ENCODE measurements at regions not wholly inside any gene's neighbourhood (a gene's known extent, or its start where the extent isn't known, plus 50 kb on each side); places are given as distances from the start of the nearest gene placed in this dataset.

GRCh38 chr6:65943548-65943947, 236.5 kb upstream of the EYS start:
- Histone ChIP-seq H2AFZ (ENCODE audit: low read depth) (peak overlapping the region; percentile 18; the same call in 1 of the 2 replicates), H3K9ac (no peak overlapping the region), H4K20me1 (ENCODE audit: insufficient read depth) (no peaks in the 10 kb centered on the region), H3K4me2 (no peak overlapping the region), H3K27me3 (ENCODE audit: insufficient read depth, low read depth) (no peaks in the 10 kb centered on the region), H3K36me3 (ENCODE audit: insufficient read depth) (no peaks in the 10 kb centered on the region), H3K79me2 (ENCODE audit: insufficient read depth, low read depth) (no peaks in the 10 kb centered on the region), H3K4me1 (ENCODE audit: low read depth, poor library complexity, severe bottlenecking) (no peaks in the 10 kb centered on the region), H3K27ac (no peak overlapping the region; the same call in 1 of the 2 replicates), H3K4me3 (IDR thresholded peaks at IDR 0.05; ENCODE audit: insufficient read depth, low read depth, low read length) (no peak overlapping the region)
- no peak for TF ChIP-seq CTCF (conservative IDR thresholded peaks at IDR 0.05; ENCODE audit: low read depth, low read length)

GRCh38 chr6:65943051-65943450, 236.0 kb upstream of the EYS start:
- no peaks in the 10 kb centered on the region for H3K36me3 ChIP-seq (ENCODE audit: insufficient read depth)
- H3K4me2 ChIP-seq = no peak overlapping the region
- no peaks in the 10 kb centered on the region for H3K79me2 ChIP-seq (ENCODE audit: insufficient read depth, low read depth)
- TF ChIP-seq CTCF (conservative IDR thresholded peaks at IDR 0.05; ENCODE audit: low read depth, low read length) = no peak
- peak overlapping the region; percentile 18; the same call in 1 of the 2 replicates for H2AFZ ChIP-seq (ENCODE audit: low read depth)
- no peaks in the 10 kb centered on the region for H3K4me1 ChIP-seq (ENCODE audit: low read depth, poor library complexity, severe bottlenecking)
- no peak overlapping the region for H3K4me3 ChIP-seq (IDR thresholded peaks at IDR 0.05; ENCODE audit: insufficient read depth, low read depth, low read length)
- no peaks in the 10 kb centered on the region for H3K27me3 ChIP-seq (ENCODE audit: insufficient read depth, low read depth)
- no peaks in the 10 kb centered on the region for H4K20me1 ChIP-seq (ENCODE audit: insufficient read depth)
- H3K27ac ChIP-seq = no peak overlapping the region; the same call in 1 of the 2 replicates
- no peak overlapping the region for H3K9ac ChIP-seq

GRCh38 chr6:65938000-65938399, 231.0 kb upstream of the EYS start:
- Histone ChIP-seq H4K20me1 (ENCODE audit: insufficient read depth) (no peaks in the 10 kb centered on the region), H3K4me2 (no peak overlapping the region), H3K4me1 (ENCODE audit: low read depth, poor library complexity, severe bottlenecking) (peaks cover 8% of the 10 kb centered on the region), H3K27ac (no peak overlapping the region), H3K4me3 (IDR thresholded peaks at IDR 0.05; ENCODE audit: insufficient read depth, low read depth, low read length) (no peak overlapping the region), H3K27me3 (ENCODE audit: insufficient read depth, low read depth) (no peaks in the 10 kb centered on the region), H3K36me3 (ENCODE audit: insufficient read depth) (no peaks in the 10 kb centered on the region), H3K9ac (no peak overlapping the region), H2AFZ (ENCODE audit: low read depth) (no peak overlapping the region), H3K79me2 (ENCODE audit: insufficient read depth, low read depth) (no peaks in the 10 kb centered on the region)
- TF ChIP-seq CTCF (conservative IDR thresholded peaks at IDR 0.05; ENCODE audit: low read depth, low read length) = no peak

- Histone ChIP-seq H3K36me3 (ENCODE audit: insufficient read depth) (no peaks in the 10 kb centered on the region), H3K4me1 (ENCODE audit: low read depth, poor library complexity, severe bottlenecking) (peaks cover 8% of the 10 kb centered on the region), H3K9ac (no peak overlapping the region), H3K4me2 (no peak overlapping the region), H3K4me3 (IDR thresholded peaks at IDR 0.05; ENCODE audit: insufficient read depth, low read depth, low read length) (no peak overlapping the region), H3K79me2 (ENCODE audit: insufficient read depth, low read depth) (no peaks in the 10 kb centered on the region), H4K20me1 (ENCODE audit: insufficient read depth) (no peaks in the 10 kb centered on the region), H3K27ac (no peak overlapping the region), H2AFZ (ENCODE audit: low read depth) (no peak overlapping the region), H3K27me3 (ENCODE audit: insufficient read depth, low read depth) (no peaks in the 10 kb centered on the region)
- TF ChIP-seq CTCF (conservative IDR thresholded peaks at IDR 0.05; ENCODE audit: low read depth, low read length) = no peak
Observed at GRCh38 chr6:65935412-65935811, 228.4 kb upstream of the EYS start.
